ENCODE measurements at regions not wholly inside any gene's neighbourhood (a gene's known extent, or its start where the extent isn't known, plus 50 kb on each side); places are given as distances from the start of the nearest gene placed in this dataset.
"Not testable (repeated sequence)": the region's sequence is repeated elsewhere in the genome, so short reads cannot be mapped to it uniquely, and the experiment has no call there.

GRCh38 chr7:68043546-68043945, 1046.9 kb downstream of the TYW1 start:
- Mint-ChIP-seq H3K36me3 (no peaks in the 10 kb centered on the region), H3K27ac (no peak overlapping the region), H3K27me3 (no peaks in the 10 kb centered on the region), H3K9me3 (peaks cover 3% of the 10 kb centered on the region), H3K4me3 (no peak overlapping the region), H3K4me1 (no peaks in the 10 kb centered on the region)
- no peak for ATAC-seq

DNA sequence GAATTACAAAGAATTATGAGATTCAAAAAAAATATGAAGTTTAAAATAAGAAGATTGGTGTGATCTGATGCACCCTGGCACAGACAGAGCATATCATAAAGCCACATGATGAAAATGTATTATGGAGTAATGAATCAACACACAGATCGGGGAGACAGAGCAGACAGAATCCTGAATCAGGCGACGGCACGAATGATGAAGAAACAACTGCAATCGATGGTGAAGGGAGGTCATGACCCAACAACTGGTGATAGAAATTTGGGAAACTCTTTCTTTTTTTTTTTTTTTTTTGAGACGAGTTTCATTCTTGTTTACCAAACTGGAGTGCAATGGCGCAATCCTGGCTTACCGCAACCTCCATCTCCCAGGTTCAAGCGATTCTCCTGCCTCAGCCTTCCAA, 1054.0 kb downstream of the TYW1 start:
- H3K4me1 Mint-ChIP-seq, result no peaks in the 10 kb centered on the region
- ATAC-seq, result no peak
- H3K36me3 Mint-ChIP-seq, result no peaks in the 10 kb centered on the region
- no peaks in the 10 kb centered on the region for H3K9me3 Mint-ChIP-seq
- H3K27ac Mint-ChIP-seq, result no peak overlapping the region
- no peak overlapping the region for H3K4me3 Mint-ChIP-seq
- H3K27me3 Mint-ChIP-seq, result no peaks in the 10 kb centered on the region

GRCh38 chr7:68058014-68058413, 1061.4 kb downstream of the TYW1 start:
- ATAC-seq, result no peak
- no peak overlapping the region for H3K27ac Mint-ChIP-seq
- H3K27me3 Mint-ChIP-seq, result no peaks in the 10 kb centered on the region
- no peaks in the 10 kb centered on the region for H3K9me3 Mint-ChIP-seq
- H3K4me3 Mint-ChIP-seq, result no peak overlapping the region
- no peaks in the 10 kb centered on the region for H3K36me3 Mint-ChIP-seq
- no peaks in the 10 kb centered on the region for H3K4me1 Mint-ChIP-seq

DNA sequence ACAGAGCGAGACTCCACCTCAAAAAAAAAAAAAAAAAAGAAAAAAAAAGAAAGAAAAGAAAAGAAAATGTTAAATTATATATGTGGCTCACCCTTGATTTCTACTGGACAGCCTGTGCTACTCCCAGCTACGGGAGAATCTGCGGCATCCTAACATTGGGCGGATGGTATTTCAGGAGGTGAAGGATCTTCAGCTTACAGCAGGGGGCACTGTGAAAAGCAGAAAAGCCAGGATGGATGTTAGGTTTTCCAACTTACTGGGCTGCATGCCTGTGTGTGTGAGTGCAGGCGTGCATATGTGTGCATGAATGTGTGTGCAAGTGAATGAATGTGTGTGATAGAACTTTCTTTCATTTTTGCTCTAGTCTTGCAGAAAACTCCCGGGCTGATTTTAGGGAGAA, 1066.5 kb downstream of the TYW1 start:
- Mint-ChIP-seq H3K27me3 (no peaks in the 10 kb centered on the region), H3K36me3 (no peaks in the 10 kb centered on the region), H3K27ac (no peak overlapping the region), H3K4me3 (no peak overlapping the region), H3K9me3 (no peaks in the 10 kb centered on the region), H3K4me1 (no peaks in the 10 kb centered on the region)
- ATAC-seq, result no peak

DNA sequence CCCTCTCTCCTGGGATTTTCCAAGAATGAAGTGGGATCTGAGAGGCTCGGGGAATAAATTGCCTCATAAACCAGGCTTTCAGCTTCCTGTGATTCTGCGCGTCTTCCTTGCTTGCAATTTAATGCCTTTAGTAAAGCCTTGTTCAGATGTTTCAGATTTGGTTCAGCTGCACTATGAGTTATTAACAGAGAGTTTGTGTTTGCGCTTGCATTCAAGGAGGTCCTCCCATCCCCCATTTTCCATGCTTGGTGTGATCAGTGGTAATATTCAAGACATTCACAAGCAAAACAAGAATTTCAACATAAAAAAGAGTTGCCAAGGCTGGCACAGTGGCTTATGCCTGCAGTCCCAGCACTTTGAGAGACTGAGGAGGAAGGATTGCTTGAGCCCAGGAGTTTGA, 1068.9 kb downstream of the TYW1 start:
- no peaks in the 10 kb centered on the region for H3K36me3 Mint-ChIP-seq
- no peaks in the 10 kb centered on the region for H3K4me1 Mint-ChIP-seq
- ATAC-seq, result no peak
- H3K9me3 Mint-ChIP-seq, result no peaks in the 10 kb centered on the region
- no peak overlapping the region for H3K4me3 Mint-ChIP-seq
- H3K27ac Mint-ChIP-seq, result no peak overlapping the region
- no peaks in the 10 kb centered on the region for H3K27me3 Mint-ChIP-seq

DNA sequence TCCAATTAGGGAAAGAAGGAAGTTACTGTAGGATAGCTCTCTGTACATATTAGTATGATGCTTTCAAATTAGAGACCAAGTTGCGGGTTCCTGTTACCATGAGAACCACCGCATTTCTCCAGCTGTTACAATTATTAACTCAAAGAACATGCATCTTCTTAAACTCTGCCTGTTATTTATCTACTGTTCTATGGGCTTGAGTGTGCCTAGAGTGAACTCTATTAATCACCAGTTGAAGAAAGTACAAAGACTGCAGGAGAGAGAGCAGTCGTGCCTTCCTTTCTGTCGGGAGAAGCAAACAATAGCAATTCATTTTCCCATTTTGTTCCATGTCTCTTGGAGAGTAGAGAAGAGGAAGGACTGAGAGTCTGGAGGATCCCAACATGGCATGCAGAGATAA, 1071.2 kb downstream of the TYW1 start:
- no peaks in the 10 kb centered on the region for H3K9me3 Mint-ChIP-seq
- no peaks in the 10 kb centered on the region for H3K27me3 Mint-ChIP-seq
- no peak for ATAC-seq
- H3K4me3 Mint-ChIP-seq, result no peak overlapping the region
- H3K36me3 Mint-ChIP-seq, result no peaks in the 10 kb centered on the region
- H3K27ac Mint-ChIP-seq, result no peak overlapping the region
- no peaks in the 10 kb centered on the region for H3K4me1 Mint-ChIP-seq

GRCh38 chr7:68070992-68071391, 1074.4 kb downstream of the TYW1 start:
- Mint-ChIP-seq H3K27ac (no peak overlapping the region), H3K4me1 (no peaks in the 10 kb centered on the region), H3K4me3 (no peak overlapping the region), H3K27me3 (no peaks in the 10 kb centered on the region), H3K36me3 (no peaks in the 10 kb centered on the region), H3K9me3 (no peaks in the 10 kb centered on the region)
- no peak for ATAC-seq

- ATAC-seq, result no peak
- Mint-ChIP-seq H3K9me3 (peaks cover 6% of the 10 kb centered on the region), H3K27me3 (no peaks in the 10 kb centered on the region), H3K36me3 (no peaks in the 10 kb centered on the region), H3K4me3 (no peak overlapping the region), H3K4me1 (no peaks in the 10 kb centered on the region), H3K27ac (no peak overlapping the region)
Observed at GRCh38 chr7:68073701-68074100, 1077.1 kb downstream of the TYW1 start.

GRCh38 chr7:68074242-68074641, 1077.6 kb downstream of the TYW1 start:
- Mint-ChIP-seq H3K27ac (no peak overlapping the region), H3K9me3 (peaks cover 6% of the 10 kb centered on the region), H3K27me3 (no peaks in the 10 kb centered on the region), H3K4me3 (no peak overlapping the region), H3K36me3 (no peaks in the 10 kb centered on the region), H3K4me1 (no peaks in the 10 kb centered on the region)
- no peak for ATAC-seq

DNA sequence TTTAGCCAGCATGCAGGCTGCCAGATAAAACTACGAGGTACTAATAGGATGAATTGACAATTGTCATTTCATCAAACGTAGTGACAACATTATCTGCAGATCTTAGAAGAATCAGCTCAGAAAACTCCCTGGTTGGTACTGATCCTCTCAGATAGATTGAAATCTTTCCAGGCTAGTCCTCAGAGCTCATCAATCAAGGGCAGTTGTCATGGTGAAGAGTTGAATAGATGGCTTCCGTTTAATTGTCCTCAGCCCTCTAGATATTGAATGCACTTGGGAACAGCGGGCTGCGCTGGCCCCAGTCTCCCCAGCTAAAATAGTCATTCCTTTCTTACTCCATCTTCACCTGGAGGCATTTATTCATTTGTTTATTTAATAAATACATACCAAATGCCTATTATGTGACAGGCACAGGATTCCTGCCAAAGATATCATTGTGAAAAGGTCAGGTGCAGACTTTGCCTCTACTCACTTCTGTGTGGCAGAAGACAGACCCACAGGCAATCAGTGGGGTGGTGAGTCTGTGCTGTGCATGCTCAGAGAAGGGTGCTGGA, 1081.6 kb downstream of the TYW1 start:
- no peaks in the 10 kb centered on the region for H3K27me3 Mint-ChIP-seq
- no peak overlapping the region for H3K4me3 Mint-ChIP-seq
- ATAC-seq, result no peak
- no peaks in the 10 kb centered on the region for H3K4me1 Mint-ChIP-seq
- no peaks in the 10 kb centered on the region for H3K36me3 Mint-ChIP-seq
- no peak overlapping the region for H3K27ac Mint-ChIP-seq
- peaks cover 8% of the 10 kb centered on the region for H3K9me3 Mint-ChIP-seq

GRCh38 chr7:68082066-68082960, 1085.7 kb downstream of the TYW1 start:
- ATAC-seq, H3K27me3 Mint-ChIP-seq, H3K9me3 Mint-ChIP-seq, H3K4me1 Mint-ChIP-seq, H3K27ac Mint-ChIP-seq, H3K4me3 Mint-ChIP-seq, H3K36me3 Mint-ChIP-seq: not testable (repeated sequence)

- not testable (repeated sequence) for H3K36me3 Mint-ChIP-seq, H3K4me1 Mint-ChIP-seq, ATAC-seq, H3K4me3 Mint-ChIP-seq, H3K27ac Mint-ChIP-seq, H3K9me3 Mint-ChIP-seq, H3K27me3 Mint-ChIP-seq
Observed at GRCh38 chr7:68082961-68083657, 1086.5 kb downstream of the TYW1 start.

- Mint-ChIP-seq H3K27ac (no peak overlapping the region), H3K36me3 (no peaks in the 10 kb centered on the region), H3K9me3 (peaks cover 9% of the 10 kb centered on the region), H3K4me1 (no peaks in the 10 kb centered on the region), H3K27me3 (no peaks in the 10 kb centered on the region), H3K4me3 (no peak overlapping the region)
- no peak for ATAC-seq
Observed at GRCh38 chr7:68087401-68087800, 1090.8 kb downstream of the TYW1 start.

- H3K4me1 Mint-ChIP-seq, result no peaks in the 10 kb centered on the region
- no peak overlapping the region for H3K27ac Mint-ChIP-seq
- ATAC-seq, result no peak
- H3K9me3 Mint-ChIP-seq, result peaks cover 10% of the 10 kb centered on the region
- no peaks in the 10 kb centered on the region for H3K27me3 Mint-ChIP-seq
- H3K4me3 Mint-ChIP-seq, result no peak overlapping the region
- H3K36me3 Mint-ChIP-seq, result no peaks in the 10 kb centered on the region
Observed at GRCh38 chr7:68088879-68089278, 1092.2 kb downstream of the TYW1 start.

GRCh38 chr7:68090256-68090655, 1093.6 kb downstream of the TYW1 start:
- H3K27ac Mint-ChIP-seq, H3K4me3 Mint-ChIP-seq, ATAC-seq, H3K4me1 Mint-ChIP-seq, H3K36me3 Mint-ChIP-seq, H3K27me3 Mint-ChIP-seq, H3K9me3 Mint-ChIP-seq: not testable (repeated sequence)

- H3K4me3 Mint-ChIP-seq, result no peak overlapping the region
- H3K4me1 Mint-ChIP-seq, result no peaks in the 10 kb centered on the region
- no peak overlapping the region for H3K27ac Mint-ChIP-seq
- H3K36me3 Mint-ChIP-seq, result no peaks in the 10 kb centered on the region
- no peak for ATAC-seq
- H3K9me3 Mint-ChIP-seq, result no peaks in the 10 kb centered on the region
- no peaks in the 10 kb centered on the region for H3K27me3 Mint-ChIP-seq
Observed at GRCh38 chr7:68103319-68103718, 1106.7 kb downstream of the TYW1 start.

Measured in stimulated activated memory B cell treated with anti-CD40 and anti-IgM and Interleukin-4, amounts not matched to agents 10 μg/mL and 1 μg/mL and 100 μg/mL, for 72 hours (primary cell).